ENCODE measurements at regions not wholly inside any gene's neighbourhood (a gene's known extent, or its start where the extent isn't known, plus 50 kb on each side); places are given as distances from the start of the nearest gene placed in this dataset.

GRCh38 chr4:98733601-98734000 lies 75.2 kb upstream of the TSPAN5 start:
- H3K36me3 ChIP-seq (ENCODE audit: control insufficient read depth in 1 of 2, insufficient read depth in 2 of 2, low read length in 2 of 2), result no peaks in the 10 kb centered on the region
- BruUV-seq (replicated peaks), result no TSS peak
- TF ChIP-seq SIN3A (IDR thresholded peaks at IDR 0.05; ENCODE audit: low read depth) (no peak), YY1 (IDR thresholded peaks at IDR 0.05; ENCODE audit: extremely low read depth, insufficient replicate concordance, low read depth, low read length) (no peak), ZNF274 (IDR thresholded peaks at IDR 0.05; ENCODE audit: low read depth, low read length) (no peak), ELF1 (IDR thresholded peaks at IDR 0.05; ENCODE audit: borderline replicate concordance, low read depth) (no peak), EZH2phosphoT487 (IDR thresholded peaks at IDR 0.05; ENCODE audit: borderline replicate concordance) (no peak), JUND (IDR thresholded peaks at IDR 0.05) (no peak), CEBPB (IDR thresholded peaks at IDR 0.05; ENCODE audit: low read depth) (no peak), SRF (IDR thresholded peaks at IDR 0.05; ENCODE audit: low read depth) (no peak), TCF7L2 (IDR thresholded peaks at IDR 0.05; ENCODE audit: borderline replicate concordance, extremely low read depth, insufficient read depth, insufficient read length) (no peak), SP1 (IDR thresholded peaks at IDR 0.05; ENCODE audit: low read depth) (no peak), POLR2A (IDR thresholded peaks at IDR 0.05; ENCODE audit: borderline replicate concordance, extremely low read depth, insufficient read depth, insufficient read length) (no peak), POLR2AphosphoS5 (IDR thresholded peaks at IDR 0.05; ENCODE audit: low read depth, low read length) (no peak), CTCF (IDR thresholded peaks at IDR 0.05 in 2 of 3, conservative IDR thresholded peaks at IDR 0.05 in 1 of 3; ENCODE audit: borderline replicate concordance in 1 of 3, insufficient read depth in 1 of 3, low read depth in 2 of 3, low read length in 2 of 3) (no peak), MAX (IDR thresholded peaks at IDR 0.05) (no peak), FOSL1 (IDR thresholded peaks at IDR 0.05; ENCODE audit: low read depth) (no peak), RAD21 (IDR thresholded peaks at IDR 0.05; ENCODE audit: low read depth) (no peak), EZH2 (IDR thresholded peaks at IDR 0.05) (no peak)
- no peak for DNase-seq (ENCODE audit: low read depth, low spot score)
- no peak overlapping the region for H3K4me3 ChIP-seq (replicated peaks in 1 of 2; ENCODE audit: low read depth in 1 of 2, low read length in 2 of 2)
- POLR2A ChIA-PET, result no interaction called here
- CTCF ChIA-PET, result no interaction called here
- no peak overlapping the region for H3K9ac ChIP-seq (ENCODE audit: low read length)
- intact Hi-C loops (cut with micrococcal nuclease), result no loop called here
- H3K4me2 ChIP-seq (ENCODE audit: low read length), result no peak overlapping the region
- RAD21 ChIA-PET (ENCODE audit: low non-redundant PET in 1 of 2, low total read pairs in 2 of 2, uncharacterized antibody in 2 of 2, unreplicated experiment in 2 of 2), result no interaction called here
- H3K9me3 ChIP-seq (ENCODE audit: control insufficient read depth in 1 of 2, insufficient read depth in 1 of 2, low read depth in 1 of 2, low read length in 2 of 2), result no peaks in the 10 kb centered on the region
- H3K27ac ChIP-seq (ENCODE audit: low read depth, low read length), result no peak overlapping the region
- H3K27me3 ChIP-seq (ENCODE audit: insufficient read depth, low read length), result no peaks in the 10 kb centered on the region
- H4K20me1 ChIP-seq (ENCODE audit: insufficient read depth), result no peaks in the 10 kb centered on the region
- peaks cover 0 to under 1% of the 10 kb centered on the region in 2 experiments; a peak in 1 of 4 replicates for H3K4me1 ChIP-seq (ENCODE audit: control insufficient read depth in 1 of 2, insufficient read depth in 2 of 2, low read length in 2 of 2)
- H2AFZ ChIP-seq (ENCODE audit: low read depth, low read length, poor library complexity, severe bottlenecking), result no peak overlapping the region
- H3K9me2 ChIP-seq (ENCODE audit: insufficient read depth), result no peaks in the 10 kb centered on the region
- no peaks in the 10 kb centered on the region for H3K79me2 ChIP-seq (ENCODE audit: insufficient read depth, low read length)
- no peak for ATAC-seq

All from HCT116 (cell line).